NK-92 treated with Interleukin-12 subunit alpha and Interleukin-12 subunit beta, amount 100 ng/mL, for 24 hours (cell line): ENCODE measurements at regions not wholly inside any gene's neighbourhood (a gene's known extent, or its start where the extent isn't known, plus 50 kb on each side); places are given as distances from the start of the nearest gene placed in this dataset.
A peak's percentile ranks its signal among the peaks of the same experiment; 100 is the strongest.

Experiments
- DNase-seq: peaks from one replicate; lab custom pipeline; 2025; lab: John Stamatoyannopoulos, UW

GRCh38 chr20:39638731-39639130 lies 676.6 kb downstream of the DHX35 start:
- no peak for DNase-seq

- no peak for DNase-seq
Observed at GRCh38 chr20:39633689-39634088, 671.5 kb downstream of the DHX35 start.

GRCh38 chr20:39632757-39633156 lies 670.6 kb downstream of the DHX35 start:
- DNase-seq, result no peak

DNA sequence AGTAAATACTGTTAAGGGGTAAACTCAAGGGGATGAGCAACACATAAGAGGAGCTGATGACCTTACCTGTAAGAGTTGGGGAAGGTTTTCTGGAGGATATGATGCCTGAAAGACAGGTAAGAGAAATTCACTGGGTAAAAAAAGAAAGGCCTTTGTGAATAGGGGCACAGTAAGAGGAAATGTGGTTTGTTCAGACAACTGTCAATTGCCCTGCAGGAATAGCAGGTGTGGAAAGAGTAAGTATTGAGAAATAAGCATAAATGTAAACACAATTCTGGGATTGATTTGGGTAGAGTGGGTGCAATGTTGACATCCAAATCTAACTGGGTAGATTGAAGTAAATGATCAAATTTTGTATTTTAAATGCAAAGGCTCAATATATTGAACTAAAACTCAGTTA lies 670.0 kb downstream of the DHX35 start:
- no peak for DNase-seq

- DNase-seq, result no peak
Observed at GRCh38 chr20:39631557-39631956, 669.4 kb downstream of the DHX35 start.

DNA sequence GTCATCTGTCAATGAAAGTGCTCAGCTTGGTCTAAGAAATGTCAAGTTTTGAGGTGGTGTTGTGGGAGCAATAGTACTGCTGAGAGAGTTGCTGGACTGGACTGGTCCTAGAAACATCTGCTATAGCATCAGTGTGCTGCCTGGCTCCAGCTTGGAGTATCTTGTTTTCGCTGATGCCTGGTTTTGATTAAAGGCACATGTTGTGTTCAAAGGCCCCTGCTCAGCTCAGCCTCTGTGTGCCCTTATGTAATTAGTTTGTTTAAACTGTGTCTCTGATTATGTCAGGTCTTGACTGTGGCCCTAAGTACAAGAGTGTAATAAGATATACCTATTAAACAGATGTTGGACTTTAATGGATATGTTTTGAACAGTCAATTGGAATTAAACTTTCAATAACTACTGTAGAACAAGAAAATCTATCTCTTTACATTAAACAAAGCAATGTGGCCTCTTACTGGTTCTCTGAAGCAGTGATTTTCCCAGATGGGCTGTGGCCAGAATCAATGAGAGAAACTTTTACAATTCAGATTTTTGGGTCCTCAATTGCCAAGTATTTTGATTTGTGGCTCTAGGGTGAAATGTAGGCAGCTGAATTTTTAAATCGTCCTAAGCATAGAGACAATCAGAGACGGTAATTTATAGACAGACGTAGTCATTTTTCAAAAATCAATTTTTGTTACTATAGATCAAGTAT lies 668.2 kb downstream of the DHX35 start:
- DNase-seq, result no peak

DNA sequence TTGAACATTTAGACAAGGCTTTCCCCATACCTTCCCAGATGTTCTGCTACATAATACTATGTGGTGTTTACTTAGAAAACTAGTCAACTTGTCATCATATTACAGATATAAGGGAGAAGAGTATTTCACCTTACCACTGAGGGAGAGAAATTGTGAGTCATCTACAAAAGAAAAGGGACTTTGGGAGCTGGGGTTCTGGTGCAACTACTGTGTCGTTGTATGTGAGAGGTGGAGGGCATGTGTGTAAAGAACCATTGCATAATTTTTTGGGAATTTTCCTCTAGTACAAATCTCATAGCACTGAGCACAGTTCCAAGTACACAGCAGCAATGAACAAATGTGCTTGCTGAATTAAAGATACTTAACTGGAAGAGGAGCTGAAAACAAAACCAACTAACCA lies 665.6 kb downstream of the DHX35 start:
- DNase-seq, result no peak

DNA sequence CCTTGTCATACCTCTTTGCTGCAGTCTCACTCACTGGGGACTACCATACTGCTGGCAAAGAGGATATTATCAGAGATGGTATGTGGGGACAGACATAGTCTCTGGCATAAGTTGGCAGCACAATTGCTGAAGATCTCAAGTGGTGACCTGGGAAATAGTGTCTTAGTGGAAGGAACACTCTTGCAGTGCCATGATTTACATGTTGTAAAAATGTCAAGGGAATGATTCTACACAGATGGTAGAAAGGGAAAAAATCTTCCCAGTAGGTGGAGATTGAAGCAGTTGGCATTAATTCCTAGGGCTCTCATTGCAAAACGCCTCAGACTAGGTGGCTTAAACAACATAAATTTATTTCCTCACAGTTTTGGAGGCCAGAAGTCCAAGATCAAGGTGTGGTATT lies 662.2 kb downstream of the DHX35 start:
- DNase-seq, result no peak

- DNase-seq, result no peak
Observed at GRCh38 chr20:39623584-39624234, 661.6 kb downstream of the DHX35 start.

DNA sequence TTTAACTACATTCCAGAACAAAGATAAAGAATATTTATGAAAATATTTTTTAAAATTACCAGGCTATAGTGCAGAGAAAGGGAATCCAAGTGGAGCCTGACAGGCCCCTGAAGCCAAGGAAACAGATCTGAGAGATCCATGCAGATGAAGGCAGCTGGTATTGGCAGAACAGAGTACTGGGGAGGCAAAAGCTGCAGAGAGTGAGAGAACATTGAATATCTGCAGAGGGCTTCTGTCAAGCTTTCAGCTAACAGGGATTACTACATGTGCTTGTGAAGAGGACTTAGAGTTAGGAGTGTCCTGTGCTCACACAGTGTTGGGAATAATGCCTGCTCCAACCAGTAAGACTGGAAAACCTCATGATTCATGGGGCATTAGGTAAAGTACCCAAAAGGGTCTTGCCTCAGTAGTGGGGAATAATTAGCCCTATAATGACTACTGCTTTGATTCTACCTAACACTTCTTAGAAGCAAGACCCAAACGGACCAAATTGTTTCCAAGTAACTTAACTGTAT lies 657.2 kb downstream of the DHX35 start:
- no peak for DNase-seq

GRCh38 chr20:39611901-39612300 lies 649.8 kb downstream of the DHX35 start:
- DNase-seq, result no peak

DNA sequence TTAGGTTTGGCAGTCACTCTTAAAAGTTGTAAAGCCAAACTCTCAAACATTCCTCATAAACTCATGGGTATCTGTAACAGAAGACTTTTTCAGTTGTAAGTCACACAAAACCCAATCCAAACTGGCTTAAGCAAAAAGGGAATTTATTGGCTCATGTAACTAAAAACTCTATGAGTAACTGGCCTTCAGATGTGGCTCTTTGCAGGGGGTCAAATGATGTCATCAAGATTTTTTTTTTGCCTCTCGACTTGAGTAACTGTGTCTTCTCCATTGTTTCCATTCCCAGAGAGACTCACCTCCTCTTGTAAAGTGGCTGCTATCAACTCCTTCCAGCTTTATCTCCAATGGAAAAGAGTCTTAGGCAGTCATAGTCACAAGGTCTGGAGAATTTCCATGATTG lies 645.0 kb downstream of the DHX35 start:
- DNase-seq, result no peak

DNA sequence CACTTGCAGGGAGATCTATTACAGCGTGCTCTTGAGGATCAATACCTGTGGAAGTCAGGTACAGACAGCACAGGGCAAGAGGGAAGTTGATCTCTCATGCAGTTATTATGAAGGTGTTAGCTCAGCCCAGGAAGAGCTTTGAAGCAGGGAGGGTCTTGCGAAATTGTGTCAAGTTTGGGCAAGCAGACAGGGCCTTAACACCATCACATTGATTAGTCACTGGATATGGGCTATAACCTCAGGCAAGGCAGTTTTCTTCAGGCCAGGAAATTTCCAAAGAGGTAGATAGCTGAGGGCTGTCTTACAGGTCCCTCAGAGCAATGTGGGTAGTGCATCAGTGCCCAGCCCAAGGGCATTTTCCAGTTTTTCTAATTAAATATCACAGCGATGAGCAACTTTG lies 643.8 kb downstream of the DHX35 start:
- peak; percentile 12 for DNase-seq

- no peak for DNase-seq
Observed at GRCh38 chr20:39605361-39605760, 643.2 kb downstream of the DHX35 start.

DNA sequence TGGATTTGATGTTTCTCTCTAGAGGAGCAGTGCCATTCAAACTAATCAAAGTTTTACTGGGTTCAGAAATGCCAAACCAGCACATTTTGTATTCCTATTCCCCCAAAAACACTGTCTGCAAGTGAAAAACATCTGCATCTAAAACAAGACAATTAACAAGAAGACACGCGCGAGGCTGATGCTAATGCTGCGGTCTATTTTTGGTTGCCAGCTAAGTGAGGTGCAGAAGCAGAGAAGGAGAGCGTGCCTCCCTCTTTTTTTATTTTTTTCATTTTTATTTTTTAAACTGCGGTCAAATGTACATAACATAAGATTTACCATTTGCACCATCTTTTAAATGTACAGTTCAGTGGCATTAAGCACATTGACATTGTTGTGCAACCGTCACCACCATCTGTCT lies 641.1 kb downstream of the DHX35 start:
- no peak for DNase-seq

DNA sequence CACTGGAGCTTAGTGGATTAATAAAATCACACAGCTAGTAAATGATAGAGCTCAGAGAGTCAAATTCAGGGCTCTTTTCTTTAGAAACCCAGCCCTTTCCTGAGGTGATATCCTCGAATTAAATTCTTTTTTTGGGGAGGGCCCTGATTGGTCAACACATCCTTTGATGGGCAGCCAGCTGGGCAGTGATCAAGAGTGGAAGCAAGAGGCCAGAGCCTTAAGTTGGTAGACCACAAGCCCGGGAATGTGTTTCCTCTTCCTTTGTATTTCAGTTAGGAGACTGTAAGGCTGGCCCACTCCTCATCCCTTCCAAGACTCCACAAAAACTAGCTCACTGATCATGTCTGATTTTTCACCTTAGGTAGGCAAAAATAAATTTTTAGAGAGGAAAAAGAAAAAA lies 640.5 kb downstream of the DHX35 start:
- no peak for DNase-seq

- no peak for DNase-seq
Observed at GRCh38 chr20:39600871-39601270, 638.7 kb downstream of the DHX35 start.

GRCh38 chr20:39600156-39600555 lies 638.0 kb downstream of the DHX35 start:
- DNase-seq, result no peak

- no peak for DNase-seq
Observed at GRCh38 chr20:39596554-39596953, 634.4 kb downstream of the DHX35 start.

DNA sequence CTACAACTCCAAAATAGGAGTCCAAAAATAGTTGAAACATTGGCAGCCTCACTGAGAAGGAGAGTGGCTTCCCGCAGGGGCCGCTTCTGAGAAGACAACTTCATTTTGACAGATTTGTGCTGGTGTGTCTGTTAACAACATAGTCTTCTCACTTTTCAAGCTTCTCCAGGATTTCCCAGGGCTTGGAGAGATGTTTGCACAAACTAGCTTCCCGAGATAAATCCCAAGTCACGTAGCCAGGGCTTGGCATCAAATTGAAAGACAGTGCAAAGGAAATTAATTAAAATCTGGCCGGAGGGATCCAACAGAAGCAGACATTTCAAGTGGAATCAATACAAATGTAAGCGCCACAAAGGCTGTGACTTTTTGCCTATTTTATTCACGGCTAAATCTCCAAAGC lies 630.2 kb downstream of the DHX35 start:
- no peak for DNase-seq

DNA sequence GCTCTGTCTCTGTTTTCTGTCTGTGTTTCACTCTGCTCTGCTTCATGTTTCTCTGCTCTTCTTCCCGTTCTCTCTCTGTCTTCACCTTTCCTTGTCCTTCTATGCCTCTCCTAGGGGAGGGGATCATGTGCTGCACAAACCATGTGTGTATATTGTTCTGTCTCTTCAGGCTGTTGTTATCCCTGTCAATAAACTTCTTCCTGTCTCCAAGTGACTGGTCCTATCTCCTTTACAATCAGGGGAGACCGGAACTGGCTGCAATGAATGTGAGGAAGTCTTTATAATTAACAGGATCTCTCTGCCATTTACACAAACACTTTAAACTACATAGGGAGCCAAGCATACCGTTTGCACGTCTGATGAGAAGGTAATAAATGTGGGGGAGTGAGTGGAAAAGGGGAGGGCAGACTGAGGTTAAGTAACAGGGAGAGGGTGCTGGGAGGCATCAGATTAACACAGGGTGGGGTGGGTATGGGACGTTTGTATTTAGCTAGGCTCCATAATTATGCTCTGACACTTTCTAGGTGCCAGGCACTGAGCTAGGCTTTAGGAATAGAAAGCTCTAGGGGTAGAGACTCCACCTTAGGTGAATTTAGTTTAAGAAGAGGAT lies 626.1 kb downstream of the DHX35 start:
- DNase-seq, result no peak

- DNase-seq, result no peak
Observed at GRCh38 chr20:39581034-39581433, 618.9 kb downstream of the DHX35 start.

DNA sequence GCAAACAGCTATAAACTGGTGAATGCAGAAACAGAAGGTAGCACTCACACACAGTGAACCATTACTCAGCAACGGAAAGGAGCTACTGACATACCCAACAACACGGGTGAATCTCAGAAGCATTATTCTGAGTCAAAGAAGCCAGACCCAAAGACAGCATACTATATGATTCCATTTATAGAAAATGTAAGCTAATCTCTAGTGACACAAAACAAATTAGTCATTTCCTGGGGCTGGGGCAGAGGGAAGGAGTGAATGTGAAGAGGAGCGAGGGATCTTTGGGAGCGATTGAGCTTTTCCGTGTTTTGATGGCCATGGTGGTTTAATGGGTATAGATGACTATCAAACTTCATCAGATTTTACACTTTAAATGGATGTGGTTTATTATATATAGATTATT lies 614.6 kb downstream of the DHX35 start:
- DNase-seq, result no peak
